OCI-LY7 (cell line): ENCODE measurements at regions not wholly inside any gene's neighbourhood (a gene's known extent, or its start where the extent isn't known, plus 50 kb on each side); places are given as distances from the start of the nearest gene placed in this dataset.

Source experiments
- BruUV-seq: library from RNA; stranded (reverse); fragments of 400-500 nt; replicated peaks from 2 replicates; lab custom pipeline; 2021; lab: Mats Ljungman, UMichigan
- CTCF ChIA-PET: fragments of 300-600 bp; sonication (Branson Sonifier 250); formaldehyde crosslinking; loops from one replicate; lab custom pipeline; 2022; ENCODE audit warnings: antibody characterized with exemption; ENCODE audit not compliant: unreplicated experiment; lab: Charles Lee
- POLR2A ChIA-PET: fragments of 300-600 bp; sonication (Branson Sonifier 250); formaldehyde crosslinking; loops from one replicate; lab custom pipeline; 2022; ENCODE audit warnings: antibody characterized with exemption; lab: Charles Lee
- DNase-seq: peaks from one replicate; pipeline ENCODE4 v3.0.0-alpha.2; 2015; ENCODE audit warnings: low spot score
- H2AFZ ChIP-seq: fragments of 200-600 bp; sonication (generic), shearing (Covaris generic); 2 replicates; pipeline ENCODE4 v1.6.1; 2014; ENCODE audit warnings: mild to moderate bottlenecking, antibody characterized with exemption, low read length, moderate library complexity
- H3K27ac ChIP-seq: fragments of 200-600 bp; sonication (generic); 2 replicates; pipeline ENCODE4 v1.5.1; 2014; ENCODE audit warnings: mixed run types, low read depth, mild to moderate bottlenecking, moderate library complexity, low read length, inconsistent platforms; ENCODE audit not compliant: poor library complexity, severe bottlenecking
- H3K36me3 ChIP-seq: fragments of 200-600 bp; sonication (generic); 2 replicates; pipeline ENCODE4 v1.6.1; 2014; ENCODE audit warnings: mild to moderate bottlenecking, antibody characterized with exemption, low read length, moderate library complexity, mixed read lengths; ENCODE audit not compliant: insufficient read depth
- H3K4me1 ChIP-seq: fragments of 200-600 bp; sonication (generic); 2 replicates; pipeline ENCODE4 v1.5.1; 2014; ENCODE audit warnings: mild to moderate bottlenecking, low read length; ENCODE audit not compliant: insufficient read depth, poor library complexity, severe bottlenecking
- H3K4me2 ChIP-seq: fragments of 200-600 bp; sonication (generic); 2 replicates; pipeline ENCODE4 v1.6.1; 2014; ENCODE audit warnings: mild to moderate bottlenecking, low read length
- H3K4me3 ChIP-seq: fragments of 200-600 bp; sonication (generic); 2 replicates; pipeline ENCODE4 v1.5.1; 2014; ENCODE audit warnings: mild to moderate bottlenecking, low read depth, low read length; ENCODE audit not compliant: poor library complexity, severe bottlenecking
- H3K79me2 ChIP-seq: fragments of 200-600 bp; sonication (generic); 2 replicates; pipeline ENCODE4 v1.6.1; 2016; ENCODE audit warnings: low read depth, mild to moderate bottlenecking, low read length, moderate library complexity, mixed read lengths; ENCODE audit not compliant: insufficient read depth
- H3K9me2 ChIP-seq: fragments of 200-600 bp; sonication (generic); 2 replicates; pipeline ENCODE4 v1.6.1; 2016; ENCODE audit warnings: mild to moderate bottlenecking, low read length, mixed read lengths; ENCODE audit not compliant: insufficient read depth
- H3K9me3 ChIP-seq: fragments of 200-600 bp; sonication (generic); 2 replicates; pipeline ENCODE4 v1.6.1; 2014; ENCODE audit warnings: mild to moderate bottlenecking, mixed run types, low read length, mixed read lengths
- H4K20me1 ChIP-seq: fragments of 200-600 bp; sonication (generic); 2 replicates; pipeline ENCODE4 v1.6.1; 2014; ENCODE audit warnings: mild to moderate bottlenecking, antibody characterized with exemption, low read length, moderate library complexity, mixed read lengths; ENCODE audit not compliant: insufficient read depth
- CTCF ChIP-seq: fragments of 200-600 bp; sonication (generic); conservative IDR thresholded peaks from 2 replicates; pipeline ENCODE4 v1.5.1; 2014; ENCODE audit warnings: mild to moderate bottlenecking, antibody characterized with exemption, low read length, moderate library complexity, mixed read lengths
- EZH2phosphoT487 ChIP-seq: fragments of 200-600 bp; sonication (generic); IDR thresholded peaks from 2 replicates; pipeline ENCODE4 v1.6.1; 2018; ENCODE audit warnings: low read depth, borderline replicate concordance, mild to moderate bottlenecking, mixed run types, antibody characterized with exemption, low read length, moderate library complexity, mixed read lengths
- intact Hi-C: fragments of 100-400 bp; cut with micrococcal nuclease; formaldehyde crosslinking; loops from one replicate; pipeline ENCODE4 v1.10.0; 2022; ENCODE audit not compliant: unreplicated experiment

GRCh38 chr10:6977398-6978186 lies 397.5 kb upstream of the PRKCQ start:
- H3K9me3 ChIP-seq: 0 out of 2 replicates have a peak, but pooled peaks cover 7% of the 10 kb centered on the region
- H4K20me1 ChIP-seq: no peaks in the 10 kb centered on the region
- POLR2A ChIA-PET: interaction anchor here (0.9 kb wide), 1 partner anchor 51 kb away, joined by 3 read pairs; no protein-coding TSS in a partner anchor
- intact Hi-C loops: loop anchor here (1.0 kb wide), 1 partner anchor 57 kb away; no protein-coding TSS in a partner anchor
- H3K4me2 ChIP-seq: no peak overlapping the region
- H3K4me3 ChIP-seq: no peak overlapping the region
- TF ChIP-seq EZH2phosphoT487 (no peak), CTCF (no peak)
- H3K27ac ChIP-seq: no peak overlapping the region
- H3K36me3 ChIP-seq: no peaks in the 10 kb centered on the region
- no peak overlapping the region for H2AFZ ChIP-seq
- DNase-seq: no peak
- no peaks in the 10 kb centered on the region for H3K79me2 ChIP-seq
- peaks cover 4% of the 10 kb centered on the region for H3K4me1 ChIP-seq
- no peaks in the 10 kb centered on the region for H3K9me2 ChIP-seq
- no TSS peak for BruUV-seq
- CTCF ChIA-PET: interaction anchor here (1.4 to 3.6 kb wide), 2 partner anchors 57 to 59 kb away, joined by 3 to 12 read pairs; no protein-coding TSS in a partner anchor

GRCh38 chr10:6973899-6974298 lies 393.8 kb upstream of the PRKCQ start:
- H3K27ac ChIP-seq: no peak overlapping the region
- POLR2A ChIA-PET: no interaction called here
- intact Hi-C loops: no loop called here

More at GRCh38 chr10:6973899-6974298, 393.8 kb upstream of the PRKCQ start:
- Histone ChIP-seq H3K9me3 (0 out of 2 replicates have a peak, but pooled peaks cover 7% of the 10 kb centered on the region), H3K4me1 (peaks cover 6% of the 10 kb centered on the region), H4K20me1 (no peaks in the 10 kb centered on the region), H3K9me2 (no peaks in the 10 kb centered on the region), H3K36me3 (no peaks in the 10 kb centered on the region), H3K4me3 (no peak overlapping the region), H2AFZ (peak overlapping the region; percentile 88), H3K79me2 (no peaks in the 10 kb centered on the region), H3K4me2 (no peak overlapping the region)
- no peak for DNase-seq
- BruUV-seq: no TSS peak
- CTCF ChIA-PET: no interaction called here
- TF ChIP-seq EZH2phosphoT487: no peak
- no peak for TF ChIP-seq CTCF
